ENCODE measurements at regions not wholly inside any gene's neighbourhood (a gene's known extent, or its start where the extent isn't known, plus 50 kb on each side); places are given as distances from the start of the nearest gene placed in this dataset.

- no peak for DNase-seq (ENCODE audit: insufficient read length, low spot score)
- FAIRE-seq, result peak; percentile 61
These were observed 269.4 kb downstream of the UACA start for GRCh38 chr15:70493787-70494516.

- FAIRE-seq (no peak), DNase-seq (ENCODE audit: insufficient read length, low spot score) (no peak)
These were observed 270.0 kb downstream of the UACA start for GRCh38 chr15:70493376-70493775.

GRCh38 chr15:70492240-70493177, 270.8 kb downstream of the UACA start:
- FAIRE-seq (peak; percentile 84), DNase-seq (ENCODE audit: insufficient read length, low spot score) (no peak)

DNA sequence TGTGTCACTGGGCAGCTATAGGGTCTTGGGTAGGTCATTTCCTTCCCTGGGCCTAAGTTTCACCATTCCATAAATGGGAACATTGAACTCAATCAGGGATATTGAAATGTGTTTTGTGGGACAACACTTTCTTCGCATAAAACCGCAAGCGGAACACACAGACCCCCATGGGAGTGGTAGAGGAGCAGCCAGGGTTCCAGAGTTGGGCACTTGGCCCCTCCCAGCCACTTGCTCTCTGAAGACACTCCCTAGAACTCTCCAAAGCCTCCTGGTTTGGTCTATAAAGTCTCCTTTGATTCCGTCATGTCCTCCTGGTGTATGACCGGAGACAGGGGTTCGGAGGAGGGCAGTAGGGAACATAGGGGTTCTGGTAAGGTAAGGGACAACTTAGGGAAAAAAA, 271.7 kb downstream of the UACA start:
- DNase-seq (ENCODE audit: insufficient read length, low spot score) (no peak), FAIRE-seq (no peak)

- FAIRE-seq (no peak), DNase-seq (ENCODE audit: insufficient read length, low spot score) (no peak)
These were observed 272.1 kb downstream of the UACA start for GRCh38 chr15:70491201-70491621.

GRCh38 chr15:70490838-70491155, 272.6 kb downstream of the UACA start:
- FAIRE-seq (no peak), DNase-seq (ENCODE audit: insufficient read length, low spot score) (no peak)

DNA sequence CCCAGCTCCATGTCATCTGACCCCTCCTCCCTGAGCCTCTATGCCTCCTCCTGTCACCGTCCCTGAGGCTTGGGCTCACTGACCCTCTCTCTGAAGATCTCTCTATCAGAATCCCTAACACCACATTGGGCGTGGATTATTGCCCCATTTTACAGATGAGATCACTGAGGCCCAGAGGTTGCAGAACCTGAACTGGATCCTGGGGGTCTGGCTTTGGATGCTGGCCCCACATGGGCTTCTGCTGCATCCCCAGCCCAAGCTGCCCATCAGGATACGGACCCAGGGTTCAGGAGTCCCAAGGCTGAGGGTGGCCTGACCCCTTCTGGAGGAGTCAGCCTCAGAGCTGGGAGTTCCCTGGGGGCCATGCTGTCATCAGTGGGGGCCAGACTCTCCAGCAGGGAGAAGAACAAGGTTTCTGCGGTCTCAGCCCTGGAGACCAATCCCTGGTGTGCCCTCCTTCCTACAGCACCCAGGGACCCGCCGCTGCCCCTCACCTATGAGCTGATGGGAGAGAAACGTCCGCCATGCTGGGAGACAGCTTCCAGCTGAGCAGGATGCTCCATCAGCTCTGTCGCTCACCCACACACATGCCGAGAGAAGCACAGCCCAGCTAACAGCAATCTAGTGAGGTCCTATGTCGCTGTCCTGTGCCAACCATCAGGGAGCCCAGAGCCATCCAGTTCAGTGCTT, 273.1 kb downstream of the UACA start:
- DNase-seq (ENCODE audit: insufficient read length, low spot score), result no peak
- no peak for FAIRE-seq

DNA sequence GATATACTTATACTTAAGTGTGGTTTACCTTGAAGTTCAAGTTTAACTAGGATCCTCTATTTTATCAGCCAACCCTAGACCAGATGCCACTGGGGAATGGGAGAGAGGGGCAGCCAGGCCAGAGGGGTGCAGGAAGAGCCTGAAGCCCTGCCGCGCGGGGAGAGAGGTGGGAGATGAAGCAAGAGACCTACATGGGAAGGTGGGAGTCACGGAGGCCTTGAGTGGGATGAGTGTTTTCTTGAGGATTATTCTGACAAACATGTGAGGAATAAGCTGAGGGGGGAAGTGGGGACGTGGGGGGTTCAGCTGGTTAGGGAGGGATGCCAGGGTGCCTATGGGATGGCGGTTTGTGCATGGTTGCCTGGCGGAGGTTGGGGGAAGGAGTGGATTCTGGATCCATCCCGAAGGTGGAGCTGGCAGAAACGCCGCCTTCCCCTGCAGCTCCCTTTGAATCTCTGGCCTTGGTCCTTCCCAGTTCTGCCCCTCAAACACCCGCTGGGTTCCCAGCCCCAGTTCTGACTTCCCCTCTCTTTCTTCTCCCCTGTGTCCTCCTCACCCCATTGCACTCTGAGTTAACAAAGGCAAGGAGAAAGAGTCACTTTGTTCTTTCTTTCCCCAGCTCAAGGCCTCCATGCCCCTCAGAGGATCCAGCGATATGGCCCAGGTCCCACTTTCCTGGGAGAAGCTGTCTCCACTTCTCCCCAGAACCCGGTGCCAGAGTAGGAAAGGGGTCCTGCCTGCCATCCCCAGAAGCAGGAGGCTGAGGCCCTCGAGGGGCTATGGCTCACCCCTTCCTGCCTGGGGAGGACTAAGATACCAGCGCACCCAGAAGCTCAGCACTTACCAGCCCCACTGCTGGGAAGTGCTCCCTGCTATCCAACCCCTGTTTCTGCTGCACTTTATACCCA, 274.2 kb downstream of the UACA start:
- DNase-seq (ENCODE audit: insufficient read length, low spot score) (no peak), FAIRE-seq (no peak)

GRCh38 chr15:70488002-70488605, 275.3 kb downstream of the UACA start:
- DNase-seq (ENCODE audit: insufficient read length, low spot score), result no peak
- FAIRE-seq, result peak; percentile 76

- DNase-seq (ENCODE audit: insufficient read length, low spot score), result no peak
These were observed 276.0 kb downstream of the UACA start for GRCh38 chr15:70487387-70487740.

GRCh38 chr15:70486451-70487386, 276.6 kb downstream of the UACA start:
- no peak for DNase-seq (ENCODE audit: insufficient read length, low spot score)
- peak; percentile 86 for FAIRE-seq

More at GRCh38 chr15:70487387-70487740, 276.0 kb downstream of the UACA start:
- FAIRE-seq, result no peak

GRCh38 chr15:70486012-70486411, 277.3 kb downstream of the UACA start:
- DNase-seq (ENCODE audit: insufficient read length, low spot score), result no peak
- FAIRE-seq, result no peak

GRCh38 chr15:70484993-70485392, 278.4 kb downstream of the UACA start:
- no peak for DNase-seq (ENCODE audit: insufficient read length, low spot score)
- no peak for FAIRE-seq

DNA sequence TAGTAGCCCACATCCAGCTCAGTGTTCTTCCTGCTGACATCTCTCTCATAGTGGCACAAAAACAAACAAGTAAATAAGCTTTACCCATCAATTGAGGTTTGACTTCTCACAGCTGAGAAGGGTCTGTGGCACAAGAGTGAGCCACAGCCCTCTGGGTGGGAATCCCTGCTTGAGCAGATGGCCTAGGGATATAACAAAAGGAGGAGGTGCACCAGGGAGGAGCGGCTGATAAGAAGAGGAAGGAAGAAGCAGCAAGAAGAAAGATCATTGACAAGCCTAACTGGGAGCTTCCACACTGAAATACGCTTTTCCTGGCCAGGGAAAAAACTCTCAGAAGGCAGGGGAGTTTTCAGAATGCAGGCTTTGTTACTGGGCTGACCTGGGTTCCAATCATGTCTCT, 279.8 kb downstream of the UACA start:
- FAIRE-seq (no peak), DNase-seq (ENCODE audit: insufficient read length, low spot score) (no peak)

DNA sequence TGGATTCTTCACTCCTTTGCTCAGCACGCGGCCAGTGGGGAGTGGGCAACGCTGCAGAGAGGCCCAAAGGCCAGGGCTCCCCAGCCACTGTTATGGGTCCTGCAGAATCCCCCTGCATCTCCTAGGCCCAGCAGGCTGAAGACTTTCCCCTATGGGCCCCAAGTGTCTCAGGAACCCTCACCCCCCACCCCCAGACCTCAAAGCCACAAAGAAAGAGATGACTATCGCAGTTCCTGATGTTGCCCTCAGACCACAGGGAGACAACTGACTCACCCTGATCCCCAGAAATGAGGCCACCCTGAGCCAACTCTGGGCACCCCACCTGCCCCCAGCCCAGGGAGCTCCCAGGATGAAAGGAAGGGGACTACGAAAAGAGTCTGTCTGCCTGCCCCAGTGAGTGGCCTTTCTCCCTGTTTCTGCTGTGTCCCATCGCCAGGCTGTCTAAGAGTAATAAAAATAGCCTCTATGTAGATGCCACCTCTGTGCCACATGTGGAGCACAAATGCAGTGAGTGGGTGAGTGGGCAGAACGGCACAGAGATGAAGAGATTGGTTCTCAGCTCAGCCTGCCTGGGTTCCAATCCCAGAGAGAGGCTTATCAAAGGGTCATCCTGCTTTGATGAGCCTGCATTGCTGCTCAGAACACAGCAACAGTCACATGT, 283.0 kb downstream of the UACA start:
- FAIRE-seq (peak; percentile 35), DNase-seq (ENCODE audit: insufficient read length, low spot score) (no peak)

GRCh38 chr15:70479785-70480184, 283.6 kb downstream of the UACA start:
- FAIRE-seq (peak; percentile 77), DNase-seq (ENCODE audit: insufficient read length, low spot score) (no peak)

GRCh38 chr15:70479056-70479455, 284.3 kb downstream of the UACA start:
- DNase-seq (ENCODE audit: insufficient read length, low spot score) (no peak), FAIRE-seq (no peak)

- FAIRE-seq (peak; percentile 90), DNase-seq (ENCODE audit: insufficient read length, low spot score) (peak; percentile 81)
These were observed 284.9 kb downstream of the UACA start for GRCh38 chr15:70478251-70478990.
